Activated CD4-positive, alpha-beta T cell treated with anti-CD3 and anti-CD28 coated beads, Interleukin-2, amount 50 U/mL, for 4 hours (primary cell): ENCODE measurements at regions not wholly inside any gene's neighbourhood (a gene's known extent, or its start where the extent isn't known, plus 50 kb on each side); places are given as distances from the start of the nearest gene placed in this dataset.

Experiments used
- DNase-seq, 2 experiments: peaks; one replicate each; pipeline ENCODE4 v3.0.0-alpha.2; 2020

GRCh38 chr11:15889363-15890030 is 466.8 kb downstream of the SOX6 start:
- no peak for DNase-seq

DNA sequence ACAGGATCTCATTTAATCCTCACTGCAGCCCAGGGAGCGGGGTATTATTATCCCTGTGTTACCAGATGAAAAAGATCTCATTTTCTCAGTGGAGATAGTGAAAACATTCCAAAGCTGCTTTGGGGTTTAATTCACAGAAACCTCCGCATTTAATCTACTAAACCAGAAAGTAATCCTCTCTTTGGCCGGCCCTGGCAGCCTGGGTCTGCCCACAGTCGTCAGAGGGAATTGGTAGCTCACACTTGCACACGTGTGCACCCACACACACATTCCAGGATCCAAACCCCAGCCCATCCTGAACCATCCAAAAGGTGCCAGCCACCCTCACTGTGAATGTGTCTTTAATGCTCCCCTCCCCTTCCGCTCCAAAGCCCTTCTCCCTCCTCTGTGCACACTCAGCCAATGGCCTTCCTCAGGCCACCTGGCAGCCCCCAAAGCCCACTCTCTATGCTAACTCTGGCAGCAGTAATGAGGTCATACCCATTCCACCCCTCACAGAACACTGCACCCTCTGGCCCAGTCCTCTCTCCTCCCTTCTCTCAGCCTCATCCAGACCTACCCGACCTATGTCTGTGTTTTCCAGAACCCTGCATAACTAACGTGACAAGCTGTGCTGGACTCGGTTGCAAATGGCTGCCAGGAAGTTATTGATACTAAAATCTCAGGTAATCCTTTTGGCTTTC is 466.2 kb downstream of the SOX6 start:
- no peak for DNase-seq

GRCh38 chr11:15893080-15893492 is 463.3 kb downstream of the SOX6 start:
- DNase-seq = no peak

DNA sequence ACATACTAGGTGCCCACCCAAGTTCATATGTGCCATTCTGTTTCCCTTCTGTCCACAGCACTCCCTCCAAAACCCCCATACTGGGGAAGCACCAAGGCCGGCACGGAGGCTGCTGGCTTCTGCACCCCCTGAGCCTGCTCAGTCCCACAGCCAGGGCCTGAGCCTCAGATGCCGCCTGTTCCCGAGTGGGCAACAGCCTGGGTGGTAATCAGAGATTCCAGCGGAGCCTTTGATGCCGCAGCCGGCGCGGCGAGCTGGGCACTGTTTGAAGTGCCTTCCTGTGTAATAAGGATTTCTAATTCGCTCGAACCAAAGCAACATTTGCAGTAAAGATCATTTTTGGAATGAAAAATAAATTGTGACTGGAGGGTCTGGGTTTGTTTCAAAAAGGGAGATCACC is 460.3 kb downstream of the SOX6 start:
- DNase-seq = no peak

- DNase-seq = no peak
These were observed 459.8 kb downstream of the SOX6 start for GRCh38 chr11:15896530-15896929.

GRCh38 chr11:15897211-15897960 is 459.0 kb downstream of the SOX6 start:
- DNase-seq = no peak

DNA sequence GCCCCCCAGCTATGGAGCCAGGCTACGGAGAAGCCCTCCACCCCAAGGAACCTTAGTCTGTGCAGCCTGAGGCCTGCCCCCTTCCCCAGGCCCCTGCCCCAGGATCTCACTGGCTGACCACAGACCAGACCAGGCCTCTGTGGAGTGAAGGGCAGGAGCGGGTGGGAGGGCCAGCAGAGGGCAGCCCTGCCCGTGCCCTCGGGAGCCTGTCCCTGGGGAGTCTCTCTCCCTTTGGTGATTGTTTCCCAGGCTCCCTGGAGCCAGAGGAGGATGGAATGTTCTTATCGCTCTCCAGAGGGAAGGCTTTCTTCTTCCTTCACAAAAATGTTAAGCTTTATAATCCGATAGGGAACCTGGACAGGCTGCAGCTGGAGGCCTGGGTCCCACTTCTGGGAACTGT is 455.3 kb downstream of the SOX6 start:
- no peak for DNase-seq

GRCh38 chr11:15901790-15902189 is 454.6 kb downstream of the SOX6 start:
- DNase-seq = no peak

GRCh38 chr11:15903246-15903645 is 453.1 kb downstream of the SOX6 start:
- no peak for DNase-seq

DNA sequence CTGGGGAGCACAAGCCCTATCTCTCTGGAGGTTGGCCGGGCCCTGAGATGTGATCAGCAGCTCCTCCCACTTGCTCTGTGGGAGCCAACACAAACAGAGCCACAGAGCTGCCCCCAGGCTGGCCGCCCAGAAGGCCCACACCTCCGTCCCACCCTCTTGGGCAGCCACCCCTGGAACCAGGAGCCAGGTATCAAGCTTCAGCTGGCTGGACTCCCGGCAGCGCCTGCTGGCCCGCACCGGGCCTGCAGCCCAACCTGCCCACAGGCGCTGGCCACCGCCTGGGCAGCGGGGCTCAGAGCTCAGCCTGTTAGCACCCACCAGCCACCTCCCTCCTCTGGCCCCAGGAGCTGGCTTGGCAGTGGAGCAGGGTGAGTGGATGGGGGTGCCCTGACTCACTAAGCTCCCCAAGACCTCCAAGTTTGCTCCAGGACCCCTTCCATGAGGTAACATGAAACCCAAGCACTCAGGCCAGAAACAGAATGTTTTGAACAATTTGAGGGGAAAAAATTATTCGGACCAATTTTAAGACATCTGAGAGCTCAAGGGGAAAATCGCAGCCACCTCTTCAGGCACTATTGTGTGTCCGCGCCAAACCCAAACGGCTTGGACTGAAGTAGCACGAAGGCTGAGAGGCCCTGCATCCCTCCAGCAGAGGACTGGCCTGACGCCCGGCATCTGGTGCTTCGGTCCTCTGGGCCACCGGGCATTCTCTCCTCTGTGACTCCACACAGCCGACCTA is 450.8 kb downstream of the SOX6 start:
- no peak for DNase-seq

DNA sequence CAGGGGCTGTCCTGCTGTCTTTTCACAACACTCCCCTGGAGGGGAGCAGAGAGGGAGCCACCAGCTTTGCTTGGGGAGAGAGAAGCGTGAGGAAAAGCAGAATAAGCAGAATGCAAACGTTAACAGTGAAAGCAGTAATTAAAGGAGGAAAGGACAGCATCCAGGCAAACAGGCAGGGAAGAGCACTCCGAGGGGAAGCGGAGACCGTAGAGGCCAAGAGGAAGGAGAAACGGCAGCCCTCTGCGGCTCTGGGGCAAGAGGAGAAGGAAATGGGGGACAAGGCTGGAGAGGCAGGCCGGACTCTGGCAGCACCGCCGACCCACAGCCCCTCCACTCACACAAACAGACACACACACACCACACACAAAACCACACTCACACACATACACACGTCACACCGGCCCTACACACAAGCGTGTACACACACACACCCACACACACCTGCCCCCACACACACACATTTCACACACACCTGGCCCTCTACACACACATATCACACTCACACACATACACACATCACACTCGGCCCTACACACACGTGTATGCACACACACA is 449.8 kb downstream of the SOX6 start:
- DNase-seq = no peak

DNA sequence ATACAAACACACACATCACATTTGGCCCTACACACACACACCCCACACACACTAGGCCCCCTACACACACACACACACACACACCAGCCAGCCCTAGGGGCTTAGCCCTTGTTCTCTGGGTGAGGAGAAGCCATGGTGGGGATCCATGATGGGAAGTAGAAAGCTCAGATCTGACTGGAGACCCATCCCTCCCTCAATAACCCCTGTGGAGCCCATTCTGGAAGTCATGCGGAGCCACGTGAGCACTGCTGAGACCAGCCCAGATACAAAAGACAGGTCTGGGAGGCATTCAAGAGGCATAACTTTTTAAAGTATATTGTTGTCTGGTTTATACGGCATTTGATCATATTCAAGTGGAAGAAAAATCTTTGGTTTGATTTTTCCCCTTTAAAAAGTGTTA is 448.5 kb downstream of the SOX6 start:
- DNase-seq = no peak

DNA sequence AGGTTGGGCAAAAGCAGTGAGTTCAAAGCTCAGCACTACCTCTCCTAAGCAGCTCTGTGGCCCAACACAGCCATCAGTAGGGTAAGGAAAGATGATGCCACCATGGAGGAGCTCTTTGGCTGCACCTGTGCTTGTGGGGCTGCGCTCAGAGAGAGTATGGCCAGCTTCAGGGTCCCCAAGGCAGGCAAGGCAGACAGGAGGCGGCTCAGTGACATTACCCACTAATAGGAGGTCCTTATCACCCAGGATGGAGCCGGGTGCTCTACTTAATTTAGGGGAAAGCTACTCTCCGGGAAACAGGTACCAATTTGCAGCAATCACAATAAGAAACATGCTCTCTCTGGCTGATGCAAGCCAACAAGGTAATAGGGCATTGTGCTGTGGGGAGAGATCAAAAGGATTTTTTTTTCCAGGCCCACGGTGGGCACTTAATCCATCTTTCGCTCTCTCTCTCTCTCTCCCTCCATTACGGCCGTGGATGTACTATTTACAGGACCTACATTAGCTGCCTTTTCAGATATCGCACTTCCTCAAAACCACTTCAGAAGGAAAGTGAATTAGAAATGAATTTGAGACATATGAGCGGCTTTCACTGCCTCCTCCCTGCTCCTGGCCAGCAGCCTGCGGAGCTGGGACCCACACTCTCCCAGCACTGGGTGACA is 446.3 kb downstream of the SOX6 start:
- DNase-seq = no peak

- DNase-seq = no peak
These were observed 445.6 kb downstream of the SOX6 start for GRCh38 chr11:15910761-15911160.

GRCh38 chr11:15911377-15912044 is 444.8 kb downstream of the SOX6 start:
- DNase-seq = no peak

DNA sequence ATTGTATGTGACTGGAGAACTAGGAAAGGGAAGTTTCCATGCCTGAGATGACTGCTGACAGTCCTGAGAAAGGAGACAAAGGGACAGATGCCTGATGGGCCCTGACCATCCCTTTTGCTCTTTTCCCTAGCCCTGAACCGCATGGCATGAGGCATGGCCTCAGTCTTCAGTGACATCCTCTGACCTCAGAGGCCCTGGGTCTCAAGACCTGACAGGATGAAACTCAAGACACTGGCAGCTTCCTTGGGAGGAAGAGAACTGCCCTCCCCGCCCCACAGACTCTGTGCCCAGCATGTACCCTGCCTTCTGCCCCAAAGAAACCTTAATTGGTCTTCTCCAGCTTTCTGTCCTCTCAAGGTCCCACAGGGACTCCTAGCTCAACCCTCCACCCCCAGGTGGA is 444.1 kb downstream of the SOX6 start:
- DNase-seq = no peak

DNA sequence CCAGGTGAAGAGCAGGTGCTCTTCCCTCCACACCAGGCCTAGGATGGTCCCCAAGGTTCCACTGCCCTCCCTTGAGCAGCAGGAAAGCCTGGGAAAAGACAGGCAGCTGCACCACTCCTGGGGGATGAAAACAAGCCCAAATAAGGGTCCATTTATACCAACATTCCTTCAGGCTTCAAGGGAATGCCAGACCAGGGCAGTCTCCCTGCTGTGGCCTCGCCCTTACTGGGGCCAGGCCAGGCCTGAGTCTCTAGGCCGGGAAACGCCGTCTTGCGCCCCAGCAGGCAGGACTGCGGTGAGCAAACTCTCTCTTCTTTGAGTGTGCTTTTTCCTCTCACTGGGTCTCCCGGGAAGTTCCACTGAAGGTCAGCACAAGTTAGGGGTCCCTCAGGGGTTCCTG is 443.5 kb downstream of the SOX6 start:
- no peak for DNase-seq

DNA sequence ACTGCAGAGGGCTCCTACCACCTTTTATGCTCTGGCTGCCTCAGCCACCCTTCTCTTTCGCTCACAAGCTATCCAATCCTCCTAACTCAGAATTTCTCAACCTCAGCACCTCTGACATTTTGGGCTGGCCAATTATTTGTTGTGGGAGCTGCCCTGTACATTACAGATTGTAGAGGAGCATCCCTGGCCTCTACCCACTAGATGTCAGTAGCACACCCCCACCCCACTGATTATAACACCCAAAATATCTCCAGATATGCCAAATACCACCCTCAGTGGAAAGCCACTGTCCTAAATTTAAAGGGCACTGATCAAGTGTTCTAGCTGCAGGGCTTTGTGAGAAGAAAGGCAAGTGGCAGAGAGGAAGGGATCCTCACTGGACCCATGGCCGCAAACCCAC is 443.1 kb downstream of the SOX6 start:
- no peak for DNase-seq
